NCI-H1930 (cell line): ENCODE measurements at regions not wholly inside any gene's neighbourhood (a gene's known extent, or its start where the extent isn't known, plus 50 kb on each side); places are given as distances from the start of the nearest gene placed in this dataset.

Experiments
- DNase-seq, 2 experiments: peaks; one replicate each; lab custom pipeline; 2025; lab: John Stamatoyannopoulos, UW

DNA sequence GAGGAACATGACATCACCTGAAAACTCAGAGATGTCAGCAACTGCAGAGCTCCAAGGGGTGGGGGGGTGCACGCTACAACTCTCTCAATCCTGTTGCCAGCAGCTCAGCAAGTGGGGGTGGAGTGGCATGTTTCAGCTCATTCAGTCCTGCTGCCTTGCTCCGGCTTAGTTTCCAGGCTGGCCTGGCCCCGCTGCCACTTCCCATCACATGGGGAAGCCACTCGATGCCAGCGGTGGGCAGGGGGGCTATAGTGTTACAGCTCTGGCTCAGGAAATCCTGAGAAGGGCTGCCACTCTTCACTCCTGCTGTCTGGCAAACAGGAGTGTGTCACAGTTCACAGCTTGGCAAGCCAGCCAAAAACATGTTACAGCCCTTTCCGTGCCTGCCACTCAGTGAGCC, 356.5 kb upstream of the GULP1 start:
- no peak for DNase-seq

DNA sequence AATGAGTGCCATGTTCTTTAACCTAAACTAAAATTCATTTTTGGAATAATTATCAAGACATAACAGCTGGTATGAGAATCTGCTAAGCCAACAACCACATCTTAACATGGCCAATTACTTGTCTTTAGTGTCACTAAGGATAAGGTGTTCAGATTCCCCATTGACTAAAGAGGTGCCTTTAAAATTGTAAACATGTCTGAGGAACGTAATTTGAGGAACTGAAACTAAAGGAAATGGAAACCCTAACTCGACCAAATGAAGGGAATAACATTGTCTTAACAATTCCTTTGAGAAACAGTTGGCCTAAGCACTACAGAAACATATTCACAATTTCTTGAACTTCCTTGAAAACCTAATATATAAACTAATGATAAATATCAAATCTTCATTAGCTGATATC, 355.4 kb upstream of the GULP1 start:
- DNase-seq = no peak

- DNase-seq = peak in 1 of 2 experiments; percentile 48
These were observed 352.5 kb upstream of the GULP1 start for GRCh38 chr2:187939180-187939579.

GRCh38 chr2:187942876-187943275, 348.8 kb upstream of the GULP1 start:
- no peak for DNase-seq

GRCh38 chr2:187943772-187944369, 347.8 kb upstream of the GULP1 start:
- no peak for DNase-seq

DNA sequence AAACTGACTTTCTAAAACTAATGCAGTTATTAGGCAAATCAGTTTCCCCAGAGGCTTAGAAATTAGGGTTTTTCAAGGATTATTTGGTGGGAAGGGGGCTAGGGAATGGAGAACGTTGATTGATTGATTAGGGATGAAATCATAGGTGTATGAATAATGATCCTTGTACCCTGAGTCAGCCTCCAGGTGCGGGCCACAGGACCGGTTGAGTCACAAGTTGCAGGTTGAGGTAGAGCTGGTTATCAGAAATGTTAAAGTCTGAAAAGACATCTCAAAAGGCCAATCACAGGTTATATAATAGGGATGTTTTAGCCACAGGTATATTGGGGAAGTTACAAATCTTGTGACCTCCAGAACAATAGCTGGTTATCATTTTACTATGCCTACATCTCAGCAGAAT, 341.8 kb upstream of the GULP1 start:
- DNase-seq = no peak

DNA sequence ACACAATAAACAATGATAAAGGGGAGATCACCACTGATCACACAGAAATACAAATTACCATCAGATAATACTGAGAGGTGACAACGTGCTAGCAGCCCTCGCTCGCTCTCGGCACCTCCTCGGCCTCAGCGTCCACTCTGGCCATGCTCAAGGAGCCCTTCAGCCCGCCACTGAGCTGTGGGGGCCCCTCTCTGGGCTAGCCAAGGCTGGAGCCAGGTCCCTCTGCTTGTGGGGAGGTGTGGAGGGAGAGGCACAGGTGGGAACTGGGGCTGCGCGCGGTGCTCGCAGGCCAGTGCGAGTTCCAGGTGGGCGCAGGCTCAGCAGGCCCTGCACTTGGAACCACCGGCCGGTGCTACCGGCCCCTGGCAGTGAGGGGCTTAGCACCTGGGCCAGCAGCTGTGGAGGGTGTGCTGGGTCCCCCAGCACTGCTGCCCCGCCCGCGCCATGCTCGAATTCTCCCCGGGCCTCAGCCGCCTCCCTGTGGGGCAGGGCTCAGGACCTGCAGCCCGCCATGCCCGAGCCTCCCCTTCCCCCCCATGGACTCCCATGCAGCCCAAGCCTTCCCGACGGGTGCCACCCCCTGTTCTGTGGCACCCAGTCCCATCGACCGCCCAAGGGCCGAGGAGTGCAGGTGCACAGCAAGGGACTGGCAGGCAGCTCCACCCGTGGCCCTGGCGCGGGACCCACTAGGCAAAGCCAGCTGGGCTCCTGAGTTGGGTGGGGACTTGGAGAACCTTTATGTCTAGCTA, 340.0 kb upstream of the GULP1 start:
- DNase-seq = no peak

GRCh38 chr2:187956906-187957534, 334.7 kb upstream of the GULP1 start:
- no peak for DNase-seq

DNA sequence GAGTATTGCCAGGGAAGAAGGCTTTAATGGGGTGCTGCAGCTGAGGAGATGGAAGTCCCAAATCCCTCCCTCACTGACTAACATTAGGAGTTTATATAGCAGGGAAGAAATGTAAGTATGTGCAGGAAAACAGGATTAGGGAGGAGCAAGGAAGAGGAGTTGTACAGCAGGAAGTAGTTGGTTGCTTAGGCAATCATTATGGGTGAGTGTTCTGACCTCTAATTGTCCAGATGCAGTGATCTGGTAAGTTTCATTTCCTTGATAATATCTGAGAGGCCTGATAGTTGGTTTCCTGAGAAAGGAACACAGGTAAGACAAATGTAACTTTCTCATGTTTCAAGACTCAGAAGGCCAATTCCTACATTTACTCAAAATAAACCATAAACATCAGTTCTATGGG, 331.9 kb upstream of the GULP1 start:
- DNase-seq = no peak

GRCh38 chr2:187962538-187962937, 329.1 kb upstream of the GULP1 start:
- DNase-seq = no peak

DNA sequence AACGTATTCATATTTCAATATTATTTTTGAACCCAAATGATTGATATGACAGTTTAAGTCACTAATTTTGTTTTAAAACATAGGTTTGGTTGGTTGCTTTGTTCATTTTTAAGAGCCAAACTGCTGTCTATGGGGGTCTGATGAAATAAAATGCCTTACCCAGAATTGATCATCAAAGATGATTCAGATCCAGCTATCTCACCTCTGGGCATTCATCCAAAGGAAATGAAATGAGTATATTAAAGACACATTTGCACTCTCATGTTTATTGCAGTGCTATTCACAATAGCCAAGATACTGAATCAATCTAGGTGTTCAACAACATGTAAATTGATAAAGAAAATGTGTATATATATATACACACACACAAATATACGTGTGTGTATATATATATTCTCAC, 326.9 kb upstream of the GULP1 start:
- no peak for DNase-seq

- no peak for DNase-seq
These were observed 324.8 kb upstream of the GULP1 start for GRCh38 chr2:187966924-187967323.

- no peak for DNase-seq
These were observed 319.8 kb upstream of the GULP1 start for GRCh38 chr2:187971893-187972292.

DNA sequence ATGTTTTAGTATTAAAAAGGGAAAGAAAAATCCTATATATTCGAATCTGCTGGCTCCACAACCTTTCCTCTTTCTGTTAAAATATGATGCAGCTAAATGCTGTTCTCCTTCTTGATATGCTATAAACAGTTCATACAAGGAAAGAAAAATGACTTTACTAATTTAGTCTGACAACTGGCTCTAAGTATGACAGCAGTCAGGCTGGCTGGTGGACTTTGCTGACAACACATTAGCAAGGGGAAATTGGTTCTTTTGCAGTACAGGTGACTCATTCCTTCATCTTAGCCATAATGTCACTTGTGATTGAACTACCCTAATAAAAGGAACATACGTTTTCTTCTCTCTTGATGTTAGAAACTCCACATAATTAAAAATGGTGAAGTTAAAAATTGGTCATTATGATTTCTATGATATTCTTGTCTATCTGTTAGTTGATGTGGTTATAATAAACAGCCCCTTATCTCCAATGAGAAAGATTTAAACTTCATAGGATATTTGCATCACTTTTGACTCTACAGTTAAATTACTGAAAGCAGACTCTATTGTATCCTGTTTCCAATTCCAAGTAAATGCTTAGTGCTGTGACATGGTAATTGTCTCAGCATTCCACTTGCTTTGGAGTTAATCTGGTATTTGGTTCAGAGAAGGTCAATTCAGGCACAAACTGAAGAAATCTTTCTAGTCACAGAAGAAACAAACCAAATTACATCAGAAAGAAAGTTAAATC, 315.3 kb upstream of the GULP1 start:
- no peak for DNase-seq

DNA sequence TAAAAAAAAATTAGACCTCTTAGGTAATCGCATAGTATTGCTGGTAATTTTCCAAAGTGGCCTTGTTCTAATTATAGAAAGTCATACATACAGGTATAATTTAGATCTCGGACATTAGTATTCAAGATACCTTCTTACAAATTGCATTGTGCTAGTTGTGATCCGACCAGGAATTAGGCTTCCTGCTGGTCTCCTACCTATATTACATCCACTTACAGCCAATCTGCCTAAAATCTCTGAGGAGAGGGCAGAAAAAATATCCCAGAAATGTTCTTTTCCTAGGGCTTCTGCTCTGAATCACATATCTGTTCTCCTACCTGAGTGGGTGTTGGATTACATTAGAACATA, 314.7 kb upstream of the GULP1 start:
- DNase-seq = no peak

DNA sequence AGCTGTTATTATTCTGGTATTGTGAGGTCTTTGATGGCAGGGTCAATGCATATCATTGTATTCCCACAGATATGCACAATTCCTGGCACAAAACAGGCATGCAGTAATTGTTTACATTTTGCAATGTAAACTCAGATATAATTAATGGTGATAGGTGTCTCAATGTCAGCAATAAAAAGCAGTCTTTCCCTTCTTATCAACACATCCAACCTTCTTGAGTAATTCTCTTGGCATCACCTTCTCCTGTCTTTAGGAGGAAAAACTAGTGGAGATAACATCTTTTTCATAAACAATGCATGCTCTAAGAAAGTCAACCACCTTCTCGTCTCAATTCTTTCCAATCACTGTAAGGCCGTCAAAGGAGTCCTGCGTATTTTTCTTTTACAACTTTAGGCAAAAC, 313.3 kb upstream of the GULP1 start:
- no peak for DNase-seq

GRCh38 chr2:187982668-187983067, 309.0 kb upstream of the GULP1 start:
- no peak for DNase-seq

GRCh38 chr2:187985195-187985594, 306.5 kb upstream of the GULP1 start:
- no peak for DNase-seq

- peak; percentile 80 to 85 for DNase-seq
These were observed 305.8 kb upstream of the GULP1 start for GRCh38 chr2:187985923-187986322.

- DNase-seq = peak; percentile 80 to 85
These were observed 305.1 kb upstream of the GULP1 start for GRCh38 chr2:187986390-187987105.

- no peak for DNase-seq
These were observed 303.3 kb upstream of the GULP1 start for GRCh38 chr2:187988348-187988747.

DNA sequence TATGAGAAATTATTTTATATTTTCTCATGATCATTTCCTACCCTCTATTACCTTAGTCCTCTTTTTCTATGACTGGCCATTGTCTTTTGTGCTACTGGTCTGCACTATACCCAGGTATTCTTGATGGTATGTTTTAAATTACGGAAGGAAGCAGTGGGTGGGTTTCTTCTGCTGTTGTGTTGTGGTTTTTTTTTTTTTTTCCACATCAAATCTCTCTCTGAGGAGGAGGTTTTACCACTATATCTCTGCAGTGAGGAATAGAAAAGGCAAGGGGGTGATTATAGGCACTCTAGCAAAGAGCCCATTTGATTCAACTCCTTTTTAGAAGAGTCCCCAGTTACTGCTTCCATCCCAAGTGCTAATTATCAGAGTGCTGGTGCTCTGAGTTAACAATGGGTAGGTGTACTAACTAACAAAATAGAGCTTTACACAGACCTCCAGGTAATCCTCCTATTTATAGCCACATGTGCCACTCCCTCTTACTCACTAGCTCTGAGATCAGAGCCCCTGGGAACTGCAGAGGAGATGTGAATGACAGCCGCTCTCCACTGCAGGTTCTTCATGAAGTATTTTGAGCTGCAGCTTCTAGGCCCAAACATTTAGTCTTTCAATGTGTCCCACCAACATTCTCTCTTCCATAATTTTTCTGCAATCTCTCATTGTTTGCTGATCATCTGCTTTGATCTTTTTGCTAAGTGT, 301.6 kb upstream of the GULP1 start:
- no peak for DNase-seq
